ENCODE measurements at regions not wholly inside any gene's neighbourhood (a gene's known extent, or its start where the extent isn't known, plus 50 kb on each side); places are given as distances from the start of the nearest gene placed in this dataset.
"Not testable (repeated sequence)": the region's sequence is repeated elsewhere in the genome, so short reads cannot be mapped to it uniquely, and the experiment has no call there.

GRCh38 chr12:87520968-87521367 lies 508.2 kb downstream of the C12orf50 start:
- FAIRE-seq = no peak

- FAIRE-seq = no peak
These were observed 510.7 kb downstream of the C12orf50 start for GRCh38 chr12:87518481-87518880.

- no peak for FAIRE-seq
These were observed 511.2 kb downstream of the C12orf50 start for GRCh38 chr12:87518036-87518435.

- no peak for FAIRE-seq
These were observed 515.5 kb downstream of the C12orf50 start for GRCh38 chr12:87513536-87514280.

GRCh38 chr12:87511371-87511770 lies 517.8 kb downstream of the C12orf50 start:
- FAIRE-seq = no peak

GRCh38 chr12:87509237-87509820 lies 519.9 kb downstream of the C12orf50 start:
- FAIRE-seq = no peak

GRCh38 chr12:87491598-87491997 lies 537.6 kb downstream of the C12orf50 start:
- no peak for FAIRE-seq

GRCh38 chr12:87491089-87491488 lies 538.1 kb downstream of the C12orf50 start:
- peak; percentile 6 for FAIRE-seq

GRCh38 chr12:87469295-87469694 lies 559.9 kb downstream of the C12orf50 start:
- no peak for FAIRE-seq

GRCh38 chr12:87467936-87468335 lies 561.3 kb downstream of the C12orf50 start:
- FAIRE-seq = no peak

GRCh38 chr12:87464565-87464964 lies 564.6 kb downstream of the C12orf50 start:
- FAIRE-seq = no peak

GRCh38 chr12:87444039-87444438 lies 585.2 kb downstream of the C12orf50 start:
- no peak for FAIRE-seq

GRCh38 chr12:87441511-87441910 lies 587.7 kb downstream of the C12orf50 start:
- no peak for FAIRE-seq

GRCh38 chr12:87439990-87440827 lies 589.0 kb downstream of the C12orf50 start:
- FAIRE-seq = no peak

GRCh38 chr12:87430444-87430843 lies 598.8 kb downstream of the C12orf50 start:
- no peak for FAIRE-seq

GRCh38 chr12:87428701-87429277 lies 600.4 kb downstream of the C12orf50 start:
- FAIRE-seq = no peak

- FAIRE-seq = no peak
These were observed 601.4 kb downstream of the C12orf50 start for GRCh38 chr12:87427770-87428169.

- no peak for FAIRE-seq
These were observed 603.2 kb downstream of the C12orf50 start for GRCh38 chr12:87425942-87426554.

- not testable (repeated sequence) for FAIRE-seq
These were observed 608.0 kb downstream of the C12orf50 start for GRCh38 chr12:87421233-87421632.

GRCh38 chr12:87413784-87414183 lies 615.4 kb downstream of the C12orf50 start:
- FAIRE-seq = no peak

GRCh38 chr12:87406926-87407325 lies 622.3 kb downstream of the C12orf50 start:
- FAIRE-seq = no peak

- no peak for FAIRE-seq
These were observed 623.3 kb downstream of the C12orf50 start for GRCh38 chr12:87405918-87406317.

GRCh38 chr12:87394168-87394567 lies 635.0 kb downstream of the C12orf50 start:
- not testable (repeated sequence) for FAIRE-seq

All from A204.1 (cell line).